CD14-positive monocyte (primary cell): ENCODE measurements at regions not wholly inside any gene's neighbourhood (a gene's known extent, or its start where the extent isn't known, plus 50 kb on each side); places are given as distances from the start of the nearest gene placed in this dataset.

ENCODE experiments used
- DNase-seq, 3 donors: peaks; one replicate each; pipeline ENCODE4 v3.0.0-alpha.2; 2011 to 2022
- H2AFZ ChIP-seq: 2 replicates; pipeline ENCODE4 v1.6.0; 2012; ENCODE audit warnings: mild to moderate bottlenecking, low read depth, low read length, inconsistent platforms; ENCODE audit not compliant: insufficient read depth, poor library complexity, severe bottlenecking
- H3K27ac ChIP-seq, 2 donors: 1 replicate in 1 of 2; 2 replicates in 1 of 2; pipeline ENCODE4 v1.5.1; 2012 to 2013; ENCODE audit warnings: low read length in 2 of 2, control low read depth in 1 of 2, inconsistent platforms in 1 of 2, low read depth in 1 of 2, mild to moderate bottlenecking in 1 of 2
- H3K27me3 ChIP-seq, 2 donors: one replicate each; pipeline versions ENCODE4 v1.6.0 to v1.6.1; 2011 to 2013; ENCODE audit warnings: low read length in 2 of 2; ENCODE audit not compliant: control insufficient read depth in 2 of 2, insufficient read depth in 2 of 2
- H3K36me3 ChIP-seq, 2 donors: replicated peaks in 1 of 2; 1 replicate in 1 of 2; 2 replicates in 1 of 2; pipeline versions ENCODE4 v1.5.1 to v1.6.1; 2012 to 2013; ENCODE audit warnings: low read length in 2 of 2, control low read depth in 1 of 2, inconsistent platforms in 1 of 2, mild to moderate bottlenecking in 1 of 2; ENCODE audit not compliant: insufficient read depth in 2 of 2, control insufficient read depth in 1 of 2
- H3K4me1 ChIP-seq, 2 donors: 1 replicate in 1 of 2; 2 replicates in 1 of 2; pipeline versions ENCODE4 v1.5.1 to v1.6.1; 2012 to 2013; ENCODE audit warnings: low read length in 2 of 2, control low read depth in 1 of 2, inconsistent platforms in 1 of 2, mild to moderate bottlenecking in 1 of 2, moderate library complexity in 1 of 2; ENCODE audit not compliant: insufficient read depth in 2 of 2, control insufficient read depth in 1 of 2
- H3K4me2 ChIP-seq: replicated peaks from 2 replicates; pipeline ENCODE3; 2012; ENCODE audit warnings: low read length, moderate library complexity, mild to moderate bottlenecking; ENCODE audit not compliant: poor library complexity, severe bottlenecking; ENCODE audit errors: extremely low read depth
- H3K4me3 ChIP-seq, 3 experiments: fragments of 200-600 bp in 1 of 3; sonication (generic) in 1 of 3; replicated peaks in 1 of 3; 1 replicate in 2 of 3; 2 replicates in 1 of 3; pipeline ENCODE4 v1.5.1; 2011 to 2013; ENCODE audit warnings: low read length in 3 of 3, mild to moderate bottlenecking in 3 of 3, control low read depth in 2 of 3, low read depth in 2 of 3, inconsistent platforms in 1 of 3, moderate library complexity in 1 of 3
- H3K79me2 ChIP-seq: 2 replicates; pipeline ENCODE4 v1.6.0; 2012; ENCODE audit warnings: mild to moderate bottlenecking, control low read depth, inconsistent platforms, low read length, moderate library complexity; ENCODE audit not compliant: insufficient read depth
- H3K9ac ChIP-seq: 2 replicates; pipeline ENCODE4 v1.6.0; 2017; ENCODE audit warnings: low read length, mild to moderate bottlenecking; ENCODE audit not compliant: insufficient read depth, poor library complexity, severe bottlenecking
- H3K9me3 ChIP-seq, 2 donors: replicated peaks in 1 of 2; 1 replicate in 1 of 2; 2 replicates in 1 of 2; pipeline versions ENCODE4 v1.5.1 to v1.6.1; 2012 to 2013; ENCODE audit warnings: low read length in 2 of 2, control low read depth in 1 of 2; ENCODE audit not compliant: control insufficient read depth in 1 of 2, insufficient read depth in 1 of 2
- H4K20me1 ChIP-seq: 2 replicates; pipeline ENCODE4 v1.6.0; 2012; ENCODE audit warnings: mild to moderate bottlenecking, low read length, control low read depth, moderate library complexity; ENCODE audit not compliant: insufficient read depth
- H3K27ac Mint-ChIP-seq, 7 donors: one replicate each; pipeline ENCODE4 v1.8.0; 2020; ENCODE audit warnings: mild to moderate bottlenecking in 7 of 7, mixed read lengths in 7 of 7, moderate library complexity in 6 of 7, inconsistent platforms in 2 of 7
- H3K27me3 Mint-ChIP-seq, 3 donors: one replicate each; pipeline ENCODE4 v1.8.0; 2021 to 2022; ENCODE audit warnings: low read depth in 3 of 3, mild to moderate bottlenecking in 3 of 3, mixed read lengths in 3 of 3, moderate library complexity in 3 of 3, inconsistent platforms in 1 of 3
- H3K36me3 Mint-ChIP-seq, 2 donors: one replicate each; pipeline ENCODE4 v1.8.0; 2020; ENCODE audit warnings: mixed read lengths in 2 of 2, inconsistent platforms in 1 of 2, mild to moderate bottlenecking in 1 of 2
- H3K4me1 Mint-ChIP-seq: one replicate; pipeline ENCODE4 v1.8.0; 2020; ENCODE audit warnings: mild to moderate bottlenecking, mixed read lengths
- H3K4me3 Mint-ChIP-seq, 2 donors: one replicate each; pipeline ENCODE4 v1.8.0; 2020; ENCODE audit warnings: mild to moderate bottlenecking in 2 of 2, mixed read lengths in 2 of 2, moderate library complexity in 1 of 2
- H3K9me3 Mint-ChIP-seq, 7 donors: one replicate each; pipeline ENCODE4 v1.8.0; 2020 to 2022; ENCODE audit warnings: mixed read lengths in 7 of 7, mild to moderate bottlenecking in 6 of 7, moderate library complexity in 6 of 7, inconsistent platforms in 2 of 7
- CTCF ChIP-seq: fragments of 200-600 bp; IDR thresholded peaks from one replicate; pipeline ENCODE4 v1.8.0; 2022; ENCODE audit warnings: antibody characterized with exemption, mild to moderate bottlenecking
- WGBS: methylation state at CpG from one replicate; pipeline ENCODE4 v1.1.5; 2013; ENCODE audit warnings: missing lambda C conversion rate; ENCODE audit not compliant: insufficient coverage; 5-methylcytosine and 5-hydroxymethylcytosine counted together
- intact Hi-C, 2 donors: fragments of 100-400 bp; cut with micrococcal nuclease; formaldehyde crosslinking; loops; one replicate each; pipeline versions ENCODE4 v1.15.0 to v1.15.1; 2023

- H3K79me2 ChIP-seq, result no peaks in the 10 kb centered on the region
- H3K27ac Mint-ChIP-seq, result peak overlapping the region in 1 of 7 donors; percentile 27
- H3K27ac ChIP-seq, result no peak overlapping the region
- 90% methylated on average over 2 of the region's 3 CpGs for WGBS
- H2AFZ ChIP-seq, result no peak overlapping the region
- DNase-seq, result no peak
- no peaks in the 10 kb centered on the region for H3K27me3 Mint-ChIP-seq
- H3K36me3 ChIP-seq, result no peaks in the 10 kb centered on the region
- H3K9me3 ChIP-seq, result no peaks in the 10 kb centered on the region
- intact Hi-C loops, result loop anchor here (2.0 to 10.0 kb wide), 6 partner anchors 658 to 910 kb away; no protein-coding TSS in a partner anchor
- no peak overlapping the region for H3K4me3 ChIP-seq
- no peak overlapping the region for H3K9ac ChIP-seq
- no peaks in the 10 kb centered on the region for H3K36me3 Mint-ChIP-seq
- H3K27me3 ChIP-seq, result no peaks in the 10 kb centered on the region
- no peak overlapping the region for H3K4me3 Mint-ChIP-seq
- H4K20me1 ChIP-seq, result no peaks in the 10 kb centered on the region
- peaks cover 0 to 7% of the 10 kb centered on the region in 2 donors for H3K4me1 ChIP-seq
- peaks cover 0 to 3% (median 0%) of the 10 kb centered on the region in 7 donors for H3K9me3 Mint-ChIP-seq
- TF ChIP-seq CTCF, result no peak
- no peak overlapping the region for H3K4me2 ChIP-seq
- peaks cover 7% of the 10 kb centered on the region for H3K4me1 Mint-ChIP-seq
Measured at GRCh38 chr14:65164825-65165135, 62.5 kb upstream of the MAX start.

GRCh38 chr14:65167072-65167645 is 64.8 kb upstream of the MAX start:
- peaks cover 18% of the 10 kb centered on the region for H3K4me1 Mint-ChIP-seq
- Histone ChIP-seq H3K4me2 (no peak overlapping the region), H3K4me1 (peaks cover 10 to 18% of the 10 kb centered on the region in 2 donors), H3K4me3 (no peak overlapping the region), H2AFZ (no peak overlapping the region), H3K27me3 (peaks cover 7 to 8% of the 10 kb centered on the region in 2 donors), H3K9me3 (no peaks in the 10 kb centered on the region), H3K79me2 (no peaks in the 10 kb centered on the region), H3K36me3 (no peaks in the 10 kb centered on the region), H4K20me1 (no peaks in the 10 kb centered on the region), H3K27ac (no peak overlapping the region), H3K9ac (no peak overlapping the region)
- H3K4me3 Mint-ChIP-seq, result no peak overlapping the region
- WGBS, result 100% methylated on average over 3 of the region's 3 CpGs
- H3K27ac Mint-ChIP-seq, result peak overlapping the region in 4 of 7 donors; percentile 50 to 80 (median 71)
- no peaks in the 10 kb centered on the region for H3K36me3 Mint-ChIP-seq
- intact Hi-C loops, result loop anchor here in 1 of 2 donors (10.0 kb wide), 2 partner anchors 788 to 908 kb away; no protein-coding TSS in a partner anchor
- peaks cover 0 to 5% (median 0%) of the 10 kb centered on the region in 7 donors for H3K9me3 Mint-ChIP-seq
- peak; percentile 58 to 71 (median 65) for DNase-seq
- peaks cover 8 to 16% (median 11%) of the 10 kb centered on the region in 3 donors for H3K27me3 Mint-ChIP-seq
- no peak for TF ChIP-seq CTCF
